ENCODE measurements at regions not wholly inside any gene's neighbourhood (a gene's known extent, or its start where the extent isn't known, plus 50 kb on each side); places are given as distances from the start of the nearest gene placed in this dataset.
"Not testable (repeated sequence)": the region's sequence is repeated elsewhere in the genome, so short reads cannot be mapped to it uniquely, and the experiment has no call there.

GRCh38 chr22:23467721-23468294, 112.3 kb downstream of the IGLL1 start:
- intact Hi-C loops (cut with DNase I) = no loop called here
- DNase-seq = no peak

- DNase-seq = peak in 1 of 10 donors; percentile 73
- intact Hi-C loops (cut with DNase I) = no loop called here
Observed at GRCh38 chr22:23466351-23466750, 113.7 kb downstream of the IGLL1 start.

GRCh38 chr22:23464796-23465195, 115.3 kb downstream of the IGLL1 start:
- intact Hi-C loops (cut with DNase I); DNase-seq: not testable (repeated sequence)

DNA sequence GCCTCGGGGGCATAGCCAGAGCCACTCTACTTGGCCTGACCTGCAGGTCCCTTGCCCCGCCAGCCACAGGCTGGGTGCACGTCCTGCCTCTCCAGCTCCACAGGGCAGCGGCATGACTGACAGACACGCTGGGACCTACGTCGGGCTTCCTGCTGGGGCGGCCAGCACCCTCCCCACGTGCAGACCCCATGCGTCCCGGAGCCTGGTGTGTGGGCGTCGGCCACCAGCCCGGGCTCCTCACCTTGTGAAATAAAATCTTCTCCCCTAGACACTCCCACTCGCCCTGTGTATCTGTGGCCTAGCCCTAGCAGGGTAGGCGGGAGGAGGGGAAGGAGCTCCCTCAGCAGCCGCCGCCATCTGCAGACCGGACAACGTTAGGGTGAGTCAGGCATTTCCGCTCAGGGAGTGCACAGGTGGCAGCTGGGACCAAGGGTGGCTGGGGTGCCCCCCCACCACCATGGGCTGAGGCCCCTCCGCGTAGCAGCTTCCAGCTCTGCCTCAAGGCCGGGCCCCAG, 119.5 kb downstream of the IGLL1 start:
- intact Hi-C loops (cut with DNase I) = not testable (repeated sequence)
- peak in 1 of 10 donors; percentile 80 for DNase-seq

DNA sequence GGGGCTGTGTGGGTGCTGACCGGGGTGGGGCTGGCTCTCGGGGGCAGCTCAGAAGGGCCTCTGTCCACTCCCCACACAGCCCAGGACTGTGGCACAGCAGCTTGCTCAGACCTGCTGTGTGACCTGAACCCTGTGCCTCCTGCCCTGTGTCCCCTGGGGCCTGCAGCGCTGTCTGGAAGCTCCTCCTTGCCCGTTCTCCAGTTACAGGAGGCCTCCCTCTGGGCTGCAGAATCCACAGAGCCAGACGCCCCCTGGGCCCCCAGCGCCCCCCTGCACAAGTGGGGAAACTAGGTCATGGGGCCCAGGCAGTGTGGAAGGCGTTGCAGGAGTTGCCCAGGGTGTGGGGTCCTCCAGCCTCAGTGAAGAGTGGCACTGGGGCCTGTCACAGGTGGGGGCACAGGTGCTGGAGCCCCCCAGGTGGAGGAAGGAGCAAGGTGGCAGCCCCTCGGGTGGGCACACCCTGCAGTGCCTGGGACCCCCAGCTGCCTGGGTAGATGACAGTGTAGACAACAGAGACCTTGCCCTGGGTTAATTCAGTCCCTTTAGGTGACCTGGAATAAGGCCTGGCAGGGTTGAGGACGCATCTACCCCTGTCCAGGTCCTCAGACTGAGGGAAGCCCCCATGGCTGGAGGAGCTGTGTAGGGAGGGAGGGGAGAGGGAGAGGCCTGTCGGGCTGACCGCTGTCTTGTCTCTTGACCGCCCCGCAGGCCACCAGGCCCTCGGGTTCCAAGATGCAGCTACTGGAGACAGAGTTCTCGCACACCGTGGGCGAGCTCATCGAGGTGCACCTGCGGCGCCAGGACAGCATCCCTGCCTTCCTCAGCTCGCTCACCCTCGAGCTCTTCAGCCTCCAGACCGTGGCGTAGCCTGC, 120.2 kb downstream of the IGLL1 start:
- DNase-seq = peak in 1 of 10 donors; percentile 55
- intact Hi-C loops (cut with DNase I) = not testable (repeated sequence)

DNA sequence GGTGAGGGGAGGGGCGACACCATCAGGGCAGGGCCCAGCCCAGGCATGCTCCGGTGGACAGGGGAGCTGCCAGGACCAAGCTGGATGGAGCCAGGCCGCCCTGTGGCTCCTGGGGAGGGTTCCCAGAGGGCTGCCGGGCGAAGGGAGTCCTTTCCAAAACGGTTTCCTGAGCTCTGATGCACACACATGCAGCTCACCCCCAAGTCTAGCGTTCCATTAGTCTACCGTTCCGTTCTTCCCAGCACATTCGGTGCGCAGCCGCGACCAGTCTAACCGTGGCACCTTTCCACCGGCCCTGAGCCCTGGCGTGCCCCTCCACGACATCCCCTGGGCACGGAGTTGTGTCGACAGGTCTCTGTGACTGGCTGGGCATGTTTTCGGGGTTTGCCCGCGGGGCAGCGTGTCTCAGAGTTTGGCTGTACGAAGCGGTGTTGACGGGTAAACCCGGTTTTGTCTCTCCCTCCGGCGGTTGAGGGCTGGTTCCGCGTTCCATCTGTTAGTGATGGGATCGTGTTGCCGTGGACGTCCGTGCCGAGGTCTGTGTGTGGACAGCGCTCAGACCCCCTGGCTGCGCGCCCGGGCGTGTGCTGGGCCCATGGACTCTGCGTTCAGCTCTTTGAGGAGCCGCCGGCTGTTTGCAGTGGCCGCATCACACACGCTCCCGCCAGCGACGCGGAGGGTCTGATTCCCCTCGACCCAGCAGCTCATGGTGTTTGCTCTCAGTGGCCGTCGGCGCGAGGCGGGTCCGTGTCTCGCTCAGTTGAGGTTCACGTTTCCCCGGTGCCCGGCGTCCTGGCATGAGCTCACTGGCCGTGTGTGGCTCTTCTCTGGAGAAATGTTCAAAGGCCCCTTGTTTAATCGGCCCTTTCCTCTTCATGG, 121.2 kb downstream of the IGLL1 start:
- peak in 2 of 10 donors; percentile 32 to 80 for DNase-seq
- intact Hi-C loops (cut with DNase I) = no loop called here

DNA sequence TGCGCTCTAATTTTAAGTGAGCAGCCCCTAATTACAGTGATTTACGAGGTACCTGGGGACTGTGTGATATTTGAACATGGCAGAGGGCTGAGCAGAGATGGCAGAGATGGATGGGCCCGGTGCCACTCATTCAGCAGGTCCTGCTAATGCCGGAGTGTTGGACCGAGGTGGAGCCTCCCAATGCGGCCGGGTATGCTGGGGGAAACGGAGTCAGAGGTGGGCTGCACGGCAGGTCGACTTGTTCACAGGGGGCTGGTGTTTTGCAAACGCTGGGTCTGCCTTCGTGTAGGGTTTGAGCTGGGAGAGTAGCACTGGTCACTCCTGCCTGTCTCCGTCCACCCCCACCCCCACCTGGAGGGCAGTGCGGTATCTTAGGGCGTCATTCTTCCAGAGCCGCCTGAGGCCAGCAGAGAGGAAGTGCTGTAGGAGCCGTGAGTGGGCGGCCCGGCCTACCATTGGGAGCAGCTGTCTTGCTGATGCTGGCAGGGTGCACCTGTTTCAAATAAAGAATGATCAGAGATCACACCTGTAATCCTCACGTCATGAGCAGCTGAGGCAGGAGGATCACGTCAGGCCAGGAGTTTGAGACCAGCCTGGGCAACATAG, 122.6 kb downstream of the IGLL1 start:
- intact Hi-C loops (cut with DNase I) = no loop called here
- peak in 1 of 10 donors; percentile 80 for DNase-seq

DNA sequence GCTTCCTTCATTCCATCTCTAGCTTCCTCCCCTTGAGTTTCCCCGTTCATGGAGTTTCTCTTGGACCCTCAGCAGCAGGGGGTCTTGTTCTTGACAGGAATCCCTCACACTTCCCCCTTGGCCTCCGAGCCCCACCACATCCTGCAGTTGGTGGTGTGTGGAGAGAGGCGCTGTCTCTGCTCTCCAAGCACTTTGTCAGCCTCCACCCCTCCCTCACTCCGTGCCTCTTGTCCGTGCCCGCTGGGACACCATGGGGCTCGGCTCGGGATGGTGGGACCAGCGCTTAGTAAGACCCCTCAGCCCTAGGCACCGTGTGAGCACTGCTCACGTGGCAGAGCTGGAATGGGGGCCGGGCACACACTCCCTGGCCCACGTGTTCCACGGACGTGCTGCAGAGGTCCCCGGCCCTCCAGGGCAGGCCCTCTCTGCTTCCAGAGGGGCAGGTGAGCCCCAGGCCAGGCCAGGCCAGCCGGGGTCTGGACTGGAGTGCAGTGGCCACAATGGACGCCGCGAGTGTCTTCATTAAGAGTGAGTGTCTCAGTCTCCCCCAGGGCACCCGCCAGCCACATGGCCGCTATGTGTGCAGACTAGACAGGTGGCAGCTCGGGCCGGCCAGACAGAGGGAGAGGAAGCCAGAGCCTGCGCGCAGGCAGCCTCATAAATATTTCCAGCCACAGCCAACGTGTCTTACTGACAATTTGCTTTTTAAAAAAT, 123.3 kb downstream of the IGLL1 start:
- DNase-seq = peak in 1 of 10 donors; percentile 77
- intact Hi-C loops (cut with DNase I) = not testable (repeated sequence)

DNA sequence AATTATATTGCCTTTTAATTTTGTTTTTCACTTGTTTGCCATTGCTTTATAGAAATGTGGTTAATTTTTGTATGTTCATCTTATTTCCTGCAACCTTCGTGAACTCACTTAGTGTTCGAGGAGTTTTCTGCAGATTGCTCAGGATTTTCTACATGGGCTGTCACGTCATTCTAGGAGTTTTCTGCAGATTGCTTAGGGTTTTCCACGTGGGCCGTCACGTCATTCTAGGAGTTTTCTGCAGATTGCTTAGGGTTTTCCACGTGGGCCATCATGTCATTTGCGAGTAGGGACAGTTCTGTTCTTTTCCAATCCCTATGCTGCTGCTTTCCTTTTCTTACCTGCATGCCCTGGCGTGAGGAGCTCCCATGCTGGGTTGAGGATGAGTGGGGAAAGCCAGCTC, 125.7 kb downstream of the IGLL1 start:
- DNase-seq; intact Hi-C loops (cut with DNase I): not testable (repeated sequence)

GRCh38 chr22:23453277-23453676, 126.8 kb downstream of the IGLL1 start:
- no peak for DNase-seq
- intact Hi-C loops (cut with DNase I) = no loop called here

- intact Hi-C loops (cut with DNase I) = no loop called here
- DNase-seq = no peak
Observed at GRCh38 chr22:23452231-23453010, 127.7 kb downstream of the IGLL1 start.

- intact Hi-C loops (cut with DNase I) = not testable (repeated sequence)
- peak in 1 of 10 donors; percentile 80 for DNase-seq
Observed at GRCh38 chr22:23451452-23452230, 128.4 kb downstream of the IGLL1 start.

DNA sequence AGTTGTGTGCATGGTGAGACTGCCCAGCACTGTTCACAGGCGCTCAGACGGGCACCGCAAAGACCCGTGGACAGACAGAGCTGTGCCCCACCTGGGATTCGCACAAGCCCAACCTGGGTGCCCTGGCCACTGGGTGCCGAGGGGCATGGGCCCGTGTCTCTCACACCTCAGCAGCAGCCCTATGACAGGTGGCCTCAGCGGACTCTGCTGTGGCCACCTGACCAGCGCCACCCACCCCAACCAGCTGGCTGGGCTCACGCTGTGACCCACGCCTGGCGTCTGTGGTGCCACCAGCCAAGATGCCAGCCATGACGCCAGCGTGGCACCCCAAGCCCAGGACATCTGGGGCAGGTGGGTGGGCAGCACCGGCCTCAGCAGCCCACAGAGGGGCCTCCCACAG, 129.3 kb downstream of the IGLL1 start:
- intact Hi-C loops (cut with DNase I); DNase-seq: not testable (repeated sequence)

DNA sequence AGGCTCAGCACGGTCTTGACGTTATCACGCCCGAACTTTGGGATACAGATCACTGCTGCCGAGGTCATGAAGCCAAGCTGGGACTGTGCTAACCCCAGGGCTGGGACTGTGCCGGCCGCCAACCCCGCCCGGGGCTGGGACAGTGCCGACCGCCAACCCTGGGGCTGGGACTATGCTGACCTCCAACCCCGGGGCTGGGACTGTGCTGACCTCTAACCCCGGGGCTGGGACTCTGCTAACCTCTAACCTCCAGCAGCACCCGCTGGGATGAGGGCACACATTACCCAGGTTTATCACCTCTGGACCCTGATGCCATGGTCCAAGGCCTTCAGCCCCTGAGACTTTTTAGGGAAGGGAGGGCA, 129.7 kb downstream of the IGLL1 start:
- DNase-seq = no peak
- intact Hi-C loops (cut with DNase I) = no loop called here

- intact Hi-C loops (cut with DNase I) = not testable (repeated sequence)
- DNase-seq = peak in 1 of 10 donors; percentile 38
Observed at GRCh38 chr22:23449748-23450433, 130.2 kb downstream of the IGLL1 start.

GRCh38 chr22:23448499-23449288, 131.4 kb downstream of the IGLL1 start:
- intact Hi-C loops (cut with DNase I) = not testable (repeated sequence)

More at GRCh38 chr22:23448499-23449288, 131.4 kb downstream of the IGLL1 start:
- DNase-seq = not testable (repeated sequence)

Data from posterior cingulate gyrus (tissue), 11 donors.